HUES48 (cell line): ENCODE measurements at regions not wholly inside any gene's neighbourhood (a gene's known extent, or its start where the extent isn't known, plus 50 kb on each side); places are given as distances from the start of the nearest gene placed in this dataset.

ENCODE experiments used
- H3K27ac ChIP-seq: one replicate; pipeline ENCODE4 v1.7.0; 2013; ENCODE audit warnings: low read depth, low read length, inconsistent platforms
- H3K27me3 ChIP-seq: 2 replicates; pipeline ENCODE4 v1.6.1; 2013; ENCODE audit warnings: mild to moderate bottlenecking, low read length; ENCODE audit not compliant: control insufficient read depth, insufficient read depth
- H3K36me3 ChIP-seq: 2 replicates; pipeline ENCODE4 v1.6.1; 2013; ENCODE audit warnings: low read length; ENCODE audit not compliant: control insufficient read depth, insufficient read depth
- H3K4me1 ChIP-seq: 2 replicates; pipeline ENCODE4 v1.6.1; 2013; ENCODE audit warnings: mild to moderate bottlenecking, low read length; ENCODE audit not compliant: control insufficient read depth, insufficient read depth
- H3K4me3 ChIP-seq: 2 replicates; pipeline ENCODE4 v1.5.1; 2013; ENCODE audit warnings: mild to moderate bottlenecking, low read depth, low read length
- H3K9ac ChIP-seq: 2 replicates; pipeline ENCODE4 v1.6.1; 2013; ENCODE audit warnings: mild to moderate bottlenecking, low read depth, low read length, moderate library complexity
- H3K9me3 ChIP-seq: 2 replicates; pipeline ENCODE4 v1.6.1; 2013; ENCODE audit warnings: low read length; ENCODE audit not compliant: control insufficient read depth, insufficient read depth

- H3K27ac ChIP-seq, result no peak overlapping the region
These were observed 154.2 kb upstream of the TSLP start for GRCh38 chr5:110917161-110917875.

DNA sequence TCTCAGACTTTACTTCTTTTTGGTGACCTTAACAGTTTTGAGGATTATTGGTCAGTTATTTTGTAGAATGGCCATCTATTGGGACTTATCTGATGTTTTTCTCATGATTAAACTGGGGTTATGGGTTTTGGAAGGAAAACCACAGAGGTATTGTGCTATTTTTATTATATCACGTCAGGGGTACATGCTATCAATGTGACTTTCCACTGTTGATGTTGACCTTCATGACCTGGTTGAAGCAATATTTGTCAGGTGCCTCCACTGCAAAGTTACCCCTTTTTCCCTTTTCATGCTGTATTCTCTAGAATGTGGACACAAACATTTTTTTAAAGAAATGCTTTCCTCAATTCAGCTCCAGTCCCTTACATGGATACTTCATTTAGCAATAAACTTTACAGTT lies 152.8 kb upstream of the TSLP start:
- Histone ChIP-seq H3K27me3 (no peaks in the 10 kb centered on the region), H3K9me3 (no peaks in the 10 kb centered on the region)

More at GRCh38 chr5:110917161-110917875, 154.2 kb upstream of the TSLP start:
- no peaks in the 10 kb centered on the region for H3K9me3 ChIP-seq
- no peaks in the 10 kb centered on the region for H3K36me3 ChIP-seq
- H3K4me3 ChIP-seq, result no peak overlapping the region
- H3K9ac ChIP-seq, result no peak overlapping the region
- H3K27me3 ChIP-seq, result no peaks in the 10 kb centered on the region
- peaks cover 5% of the 10 kb centered on the region; the same call in 1 of the 2 replicates for H3K4me1 ChIP-seq

GRCh38 chr5:110923971-110924370 lies 147.5 kb upstream of the TSLP start:
- H3K36me3 ChIP-seq, result no peaks in the 10 kb centered on the region

More for the DNA sequence above, 152.8 kb upstream of the TSLP start:
- Histone ChIP-seq H3K27ac (no peak overlapping the region), H3K4me3 (no peak overlapping the region), H3K36me3 (no peaks in the 10 kb centered on the region), H3K9ac (no peak overlapping the region), H3K4me1 (peaks cover 5% of the 10 kb centered on the region; the same call in 1 of the 2 replicates)

DNA sequence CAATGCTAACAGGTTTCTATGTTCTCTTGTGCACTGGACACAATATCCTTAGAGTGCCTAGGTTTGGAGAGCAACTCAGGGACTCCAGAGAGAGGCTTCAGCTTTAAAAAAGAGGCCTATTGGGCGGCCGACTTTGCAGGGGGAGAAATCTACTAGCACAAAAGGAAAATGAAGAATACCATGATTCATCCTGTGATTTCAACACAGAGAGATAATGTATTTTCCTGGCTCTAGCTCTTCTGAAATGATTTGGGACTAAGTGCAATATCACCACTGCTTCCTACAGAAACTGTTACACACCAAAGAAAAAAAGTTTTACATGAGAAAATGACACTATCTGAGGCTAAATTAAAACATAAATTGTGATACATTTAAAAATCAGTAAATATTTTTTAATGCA lies 146.1 kb upstream of the TSLP start:
- Histone ChIP-seq H3K4me1 (no peaks in the 10 kb centered on the region), H3K4me3 (no peak overlapping the region), H3K36me3 (no peaks in the 10 kb centered on the region), H3K27ac (no peak overlapping the region), H3K9ac (no peak overlapping the region), H3K9me3 (no peaks in the 10 kb centered on the region), H3K27me3 (no peaks in the 10 kb centered on the region)

More at GRCh38 chr5:110923971-110924370, 147.5 kb upstream of the TSLP start:
- Histone ChIP-seq H3K4me1 (no peaks in the 10 kb centered on the region), H3K27ac (no peak overlapping the region), H3K9ac (no peak overlapping the region), H3K4me3 (no peak overlapping the region), H3K27me3 (no peaks in the 10 kb centered on the region), H3K9me3 (no peaks in the 10 kb centered on the region)

- no peak overlapping the region for H3K4me3 ChIP-seq
- H3K27me3 ChIP-seq, result no peaks in the 10 kb centered on the region
- no peaks in the 10 kb centered on the region for H3K4me1 ChIP-seq
- no peak overlapping the region for H3K27ac ChIP-seq
- H3K9me3 ChIP-seq, result no peaks in the 10 kb centered on the region
- H3K36me3 ChIP-seq, result no peaks in the 10 kb centered on the region
- no peak overlapping the region for H3K9ac ChIP-seq
These were observed 145.6 kb upstream of the TSLP start for GRCh38 chr5:110925916-110926315.

DNA sequence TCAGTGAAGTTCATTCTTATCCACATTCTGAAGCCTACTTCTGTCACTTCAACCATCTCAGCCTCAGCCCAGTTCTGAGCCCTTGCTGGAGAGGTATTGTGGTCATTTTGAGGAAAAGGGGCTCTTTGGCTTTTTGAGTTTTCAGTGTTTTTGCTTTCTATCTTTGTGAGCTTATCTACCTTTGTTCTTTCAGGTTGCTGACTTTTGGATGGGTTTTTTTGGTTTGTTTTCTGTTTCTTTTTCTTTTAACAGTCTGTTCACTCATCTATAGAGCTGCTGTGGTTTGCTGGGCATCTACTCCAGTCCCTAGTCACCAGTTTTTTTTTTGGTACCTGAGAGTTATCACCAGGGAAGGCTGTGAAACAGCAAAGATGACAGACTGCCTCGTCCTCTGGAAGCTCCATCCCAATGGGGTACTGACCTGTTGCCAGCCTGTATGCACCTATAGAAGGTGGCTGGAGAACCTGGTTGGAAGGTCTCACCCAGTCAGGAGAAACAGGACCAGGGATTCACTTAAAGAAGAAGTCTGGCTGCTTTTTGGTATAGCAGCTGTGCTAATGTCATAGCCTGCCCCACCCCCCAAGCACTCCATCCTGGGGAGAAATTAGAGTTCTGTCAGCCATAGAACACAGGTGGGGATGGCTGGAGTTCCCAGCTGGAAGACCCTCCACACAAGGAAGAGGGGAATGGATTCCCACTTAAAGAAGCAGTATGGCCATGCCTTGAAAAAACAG lies 138.6 kb upstream of the TSLP start:
- H3K9ac ChIP-seq, result no peak overlapping the region
- no peaks in the 10 kb centered on the region for H3K4me1 ChIP-seq
- H3K4me3 ChIP-seq, result no peak overlapping the region
- peaks cover 16% of the 10 kb centered on the region for H3K9me3 ChIP-seq
- H3K27me3 ChIP-seq, result no peaks in the 10 kb centered on the region
- H3K27ac ChIP-seq, result no peak overlapping the region
- no peaks in the 10 kb centered on the region for H3K36me3 ChIP-seq

- H3K36me3 ChIP-seq, result no peaks in the 10 kb centered on the region
- H3K4me3 ChIP-seq, result no peak overlapping the region
- no peaks in the 10 kb centered on the region for H3K9me3 ChIP-seq
- H3K9ac ChIP-seq, result no peak overlapping the region
- no peaks in the 10 kb centered on the region for H3K27me3 ChIP-seq
- H3K27ac ChIP-seq, result no peak overlapping the region
- no peaks in the 10 kb centered on the region for H3K4me1 ChIP-seq
These were observed 131.4 kb upstream of the TSLP start for GRCh38 chr5:110940136-110940535.

DNA sequence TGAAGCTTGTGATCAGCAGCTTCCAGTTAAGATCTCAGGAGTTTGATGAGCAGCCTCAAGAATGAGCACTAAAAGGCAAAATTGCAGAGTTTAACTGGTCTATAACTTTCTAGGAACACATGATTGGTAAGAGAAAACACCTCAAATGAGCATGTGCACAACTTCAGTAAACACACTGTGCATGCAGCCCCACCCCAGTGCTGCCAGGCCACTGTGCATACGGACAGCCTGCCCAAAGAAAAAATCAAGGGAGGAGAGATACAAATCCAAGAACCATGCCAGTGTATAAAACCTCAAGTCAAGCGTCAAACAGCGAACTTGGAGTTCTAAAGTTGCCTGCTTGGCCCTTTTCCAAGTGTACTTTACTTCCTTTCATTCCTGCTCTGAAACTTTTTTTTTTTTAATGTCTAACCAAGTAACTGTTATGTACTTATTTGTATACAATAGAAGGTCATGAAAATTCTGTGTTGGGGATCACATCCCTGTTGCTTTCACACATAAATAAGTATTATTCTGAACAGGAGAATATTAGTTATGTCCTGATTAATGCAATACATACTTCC lies 125.6 kb upstream of the TSLP start:
- H3K4me1 ChIP-seq, result no peaks in the 10 kb centered on the region
- H3K9ac ChIP-seq, result no peak overlapping the region
- 0 out of 2 replicates have a peak, but pooled peaks cover 5% of the 10 kb centered on the region for H3K9me3 ChIP-seq
- no peak overlapping the region for H3K27ac ChIP-seq
- no peaks in the 10 kb centered on the region for H3K27me3 ChIP-seq
- no peak overlapping the region for H3K4me3 ChIP-seq
- H3K36me3 ChIP-seq, result no peaks in the 10 kb centered on the region

- Histone ChIP-seq H3K4me1 (no peaks in the 10 kb centered on the region), H3K9ac (no peak overlapping the region), H3K27me3 (no peaks in the 10 kb centered on the region), H3K4me3 (no peak overlapping the region), H3K27ac (no peak overlapping the region), H3K36me3 (no peaks in the 10 kb centered on the region), H3K9me3 (peaks cover 5% of the 10 kb centered on the region; the same call in 1 of the 2 replicates)
These were observed 120.1 kb upstream of the TSLP start for GRCh38 chr5:110951373-110951791.

- Histone ChIP-seq H3K4me3 (no peak overlapping the region), H3K4me1 (no peaks in the 10 kb centered on the region), H3K27me3 (no peaks in the 10 kb centered on the region)
These were observed 115.1 kb upstream of the TSLP start for GRCh38 chr5:110956280-110956912.

More at GRCh38 chr5:110956280-110956912, 115.1 kb upstream of the TSLP start:
- no peaks in the 10 kb centered on the region for H3K36me3 ChIP-seq
- H3K27ac ChIP-seq, result no peak overlapping the region
- no peaks in the 10 kb centered on the region; the same call in 1 of the 2 replicates for H3K9me3 ChIP-seq
- no peak overlapping the region for H3K9ac ChIP-seq
